ENCODE measurements at regions not wholly inside any gene's neighbourhood (a gene's known extent, or its start where the extent isn't known, plus 50 kb on each side); places are given as distances from the start of the nearest gene placed in this dataset.

- H3K4me3 ChIP-seq (replicated peaks; ENCODE audit: low read depth, low read length) = no peak overlapping the region
- TF ChIP-seq CTCF (IDR thresholded peaks at IDR 0.05; ENCODE audit: low read depth, low read length, missing control alignments) = no peak
- DNase-seq (ENCODE audit: extremely low read depth, low read depth) = no peak
These were observed 288.1 kb upstream of the MOCS1 start for GRCh38 chr6:40222354-40222753.

DNA sequence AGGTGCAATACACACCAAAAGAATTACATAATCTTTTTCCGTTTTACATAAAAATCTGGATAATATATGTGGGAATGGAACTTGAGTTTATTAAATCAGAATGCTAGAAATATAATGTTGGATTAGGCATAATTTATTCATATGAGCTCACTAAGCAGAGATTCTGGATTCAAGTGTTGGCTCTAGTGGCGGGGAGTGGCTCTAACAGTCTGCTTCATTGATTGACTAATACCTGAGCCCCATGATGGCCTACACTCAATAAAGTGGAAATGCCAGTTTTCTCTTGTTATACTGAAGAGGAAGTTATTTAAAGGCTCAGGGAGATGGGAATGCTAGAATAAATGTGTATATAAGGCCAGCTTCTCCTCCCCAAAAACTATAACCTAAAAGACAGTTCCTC, 285.5 kb upstream of the MOCS1 start:
- H3K4me3 ChIP-seq (replicated peaks; ENCODE audit: low read depth, low read length) = no peak overlapping the region
- TF ChIP-seq CTCF (IDR thresholded peaks at IDR 0.05; ENCODE audit: low read depth, low read length, missing control alignments) = no peak
- no peak for DNase-seq (ENCODE audit: extremely low read depth, low read depth)

GRCh38 chr6:40210628-40211056, 276.4 kb upstream of the MOCS1 start:
- H3K4me3 ChIP-seq (replicated peaks; ENCODE audit: low read depth, low read length) = no peak overlapping the region
- TF ChIP-seq CTCF (IDR thresholded peaks at IDR 0.05; ENCODE audit: low read depth, low read length, missing control alignments) = no peak
- no peak for DNase-seq (ENCODE audit: extremely low read depth, low read depth)

DNA sequence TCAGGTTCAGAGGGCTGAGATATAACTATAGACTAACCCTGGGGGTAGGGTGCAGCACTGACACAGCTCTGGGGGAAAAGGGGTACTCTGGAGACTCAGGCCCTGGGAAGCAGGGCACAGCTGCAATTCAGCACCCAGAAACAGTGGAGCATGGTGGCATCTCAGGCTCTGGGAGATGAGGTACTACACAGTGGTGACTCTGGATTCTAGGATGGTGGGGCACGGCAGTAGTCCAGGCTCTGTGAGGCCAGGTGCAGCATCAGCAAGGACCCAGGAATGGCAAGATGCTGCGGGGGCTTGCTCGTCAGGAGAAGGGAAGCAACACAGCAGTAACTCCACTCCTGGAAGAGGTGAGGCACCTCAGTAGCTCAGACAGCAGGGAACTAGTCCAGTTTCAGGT, 271.5 kb upstream of the MOCS1 start:
- no peak for DNase-seq (ENCODE audit: extremely low read depth, low read depth)
- TF ChIP-seq CTCF (IDR thresholded peaks at IDR 0.05; ENCODE audit: low read depth, low read length, missing control alignments) = no peak
- no peak overlapping the region for H3K4me3 ChIP-seq (replicated peaks; ENCODE audit: low read depth, low read length)

DNA sequence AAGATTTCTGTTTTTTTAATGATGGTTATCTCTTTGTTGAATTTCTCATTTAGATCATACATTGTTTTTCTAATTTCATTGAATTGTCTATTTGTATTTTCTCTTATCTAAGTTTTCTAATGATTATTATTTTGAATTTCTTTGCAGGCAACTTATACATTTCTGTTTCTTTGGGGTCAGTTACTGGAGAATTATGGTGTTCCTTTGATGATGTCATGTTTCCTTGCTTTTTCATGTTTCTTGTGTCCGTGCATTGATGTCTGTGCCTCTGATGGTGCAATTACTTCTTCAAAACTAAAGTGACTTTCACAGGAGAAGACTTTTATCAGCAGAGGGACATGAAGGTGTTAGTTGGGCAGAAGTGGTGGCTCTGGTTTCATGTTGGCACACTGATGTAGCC, 270.7 kb upstream of the MOCS1 start:
- DNase-seq (ENCODE audit: extremely low read depth, low read depth) = no peak
- no peak overlapping the region for H3K4me3 ChIP-seq (replicated peaks; ENCODE audit: low read depth, low read length)
- no peak for TF ChIP-seq CTCF (IDR thresholded peaks at IDR 0.05; ENCODE audit: low read depth, low read length, missing control alignments)

DNA sequence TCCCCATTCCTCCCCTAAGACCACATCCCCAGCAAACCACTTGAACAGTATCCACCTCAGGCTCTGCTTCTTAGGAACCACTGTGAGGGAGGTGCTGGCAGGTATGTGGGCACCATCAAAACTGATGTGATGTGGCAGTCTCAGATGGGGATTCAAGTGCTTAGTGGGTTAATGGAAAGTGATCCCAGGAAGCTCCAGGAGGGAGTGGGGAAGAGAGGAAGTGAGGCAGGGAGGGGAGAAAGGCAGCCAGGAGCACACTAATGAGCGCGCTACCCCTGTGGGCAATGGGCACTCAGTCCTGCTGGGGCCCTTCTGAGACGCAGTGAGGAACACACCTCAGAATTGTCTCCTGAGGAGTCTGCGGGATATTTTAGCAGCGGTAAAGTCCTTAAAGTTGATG, 263.1 kb upstream of the MOCS1 start:
- H3K4me3 ChIP-seq (replicated peaks; ENCODE audit: low read depth, low read length) = no peak overlapping the region
- no peak for TF ChIP-seq CTCF (IDR thresholded peaks at IDR 0.05; ENCODE audit: low read depth, low read length, missing control alignments)
- no peak for DNase-seq (ENCODE audit: extremely low read depth, low read depth)

- DNase-seq (ENCODE audit: extremely low read depth, low read depth) = no peak
- TF ChIP-seq CTCF (IDR thresholded peaks at IDR 0.05; ENCODE audit: low read depth, low read length, missing control alignments) = no peak
These were observed 261.9 kb upstream of the MOCS1 start for GRCh38 chr6:40196135-40196518.

More at GRCh38 chr6:40196135-40196518, 261.9 kb upstream of the MOCS1 start:
- no peak overlapping the region for H3K4me3 ChIP-seq (replicated peaks; ENCODE audit: low read depth, low read length)

All from HFF-Myc (cell line).